HepG2 (cell line): ENCODE measurements at regions not wholly inside any gene's neighbourhood (a gene's known extent, or its start where the extent isn't known, plus 50 kb on each side); places are given as distances from the start of the nearest gene placed in this dataset.

Experiments used
- EP300 ChIP-seq, 3 experiments: sonication (generic) in 1 of 3; formaldehyde crosslinking in 1 of 3; IDR thresholded peaks; 2 replicates each; pipeline versions ENCODE4 v1.5.1 to v1.6.1; 2011 to 2020; ENCODE audit warnings: low read depth in 2 of 3, low read length in 2 of 3, borderline replicate concordance in 1 of 3, improper control_type of control experiment in 1 of 3, mild to moderate bottlenecking in 1 of 3, missing genetic modification reagents in 1 of 3, moderate library complexity in 1 of 3
- FOXP4 ChIP-seq: sonication (generic); formaldehyde crosslinking; IDR thresholded peaks from 2 replicates; pipeline ENCODE4 v1.4.0; 2020; ENCODE audit warnings: missing genetic modification reagents
- HNF4G ChIP-seq, 2 experiments: sonication (generic) in 1 of 2; formaldehyde crosslinking in 1 of 2; IDR thresholded peaks; 2 replicates each; pipeline versions ENCODE4 v1.4.0 to v1.6.1; 2011 to 2020; ENCODE audit warnings: borderline replicate concordance in 2 of 2, low read depth in 2 of 2, mild to moderate bottlenecking in 2 of 2, low read length in 1 of 2, missing genetic modification reagents in 1 of 2, moderate library complexity in 1 of 2
- HNRNPH1 ChIP-seq: fragments of 200-400 bp; formaldehyde crosslinking; optimal IDR thresholded peaks from 2 replicates; pipeline ENCODE3; 2017; ENCODE audit warnings: mild to moderate bottlenecking, low read depth, low read length
- HNRNPL ChIP-seq: fragments of 200-400 bp; formaldehyde crosslinking; IDR thresholded peaks from 2 replicates; pipeline ENCODE4 v1.6.1; 2017; ENCODE audit warnings: mild to moderate bottlenecking, low read depth, low read length
- MEIS2 ChIP-seq: sonication (generic); formaldehyde crosslinking; IDR thresholded peaks from 2 replicates; pipeline ENCODE4 v1.9.0; 2021; ENCODE audit warnings: mild to moderate bottlenecking, missing genetic modification reagents
- MYNN ChIP-seq: sonication (generic); formaldehyde crosslinking; IDR thresholded peaks from 2 replicates; pipeline ENCODE4 v1.4.0; 2020; ENCODE audit warnings: mild to moderate bottlenecking, low read depth, missing genetic modification reagents
- NCOR1 ChIP-seq: fragments of 200-600 bp; sonication (generic); IDR thresholded peaks from 2 replicates; pipeline ENCODE4 v1.7.0; 2017; ENCODE audit warnings: antibody characterized with exemption, low read length, borderline replicate concordance
- NR0B2 ChIP-seq: sonication (generic); formaldehyde crosslinking; IDR thresholded peaks from 2 replicates; pipeline ENCODE4 v1.4.0; 2020; ENCODE audit warnings: mild to moderate bottlenecking, missing genetic modification reagents
- TRIM24 ChIP-seq: sonication (generic); formaldehyde crosslinking; IDR thresholded peaks from 2 replicates; pipeline ENCODE4 v1.8.0; 2022; ENCODE audit warnings: mild to moderate bottlenecking, missing genetic modification reagents
- ZBTB38 ChIP-seq: sonication (generic); formaldehyde crosslinking; IDR thresholded peaks from 2 replicates; pipeline ENCODE4 v1.5.1; 2020; ENCODE audit warnings: mild to moderate bottlenecking, missing genetic modification reagents
- ZNF10 ChIP-seq: sonication (generic); formaldehyde crosslinking; IDR thresholded peaks from 2 replicates; pipeline ENCODE4 v1.4.0; 2020; ENCODE audit warnings: mild to moderate bottlenecking, low read depth, missing genetic modification reagents, borderline replicate concordance
- ZNF256 ChIP-seq: sonication (generic); formaldehyde crosslinking; conservative IDR thresholded peaks from 2 replicates; pipeline ENCODE4 v1.4.0; 2020; ENCODE audit warnings: missing genetic modification reagents
- ZNF350 ChIP-seq: sonication (generic); formaldehyde crosslinking; IDR thresholded peaks from 2 replicates; pipeline ENCODE4 v1.4.0; 2020; ENCODE audit warnings: mild to moderate bottlenecking, low read depth, missing genetic modification reagents, borderline replicate concordance
- ZNF660 ChIP-seq: sonication (generic); formaldehyde crosslinking; IDR thresholded peaks from 2 replicates; pipeline ENCODE4 v1.5.1; 2020; ENCODE audit warnings: mild to moderate bottlenecking, low read depth, missing genetic modification reagents, borderline replicate concordance
- ZNF7 ChIP-seq: IDR thresholded peaks from 2 replicates; pipeline ENCODE4 v1.6.1; 2016; ENCODE audit warnings: missing biosample characterization, missing genetic modification reagents
- ZNF891 ChIP-seq: sonication (generic); formaldehyde crosslinking; IDR thresholded peaks from 2 replicates; pipeline ENCODE4 v1.5.0; 2020; ENCODE audit warnings: mild to moderate bottlenecking, missing genetic modification reagents
- TF ChIP-seq, protein P1 (sequence below): sonication (generic); formaldehyde crosslinking; IDR thresholded peaks from 2 replicates; pipeline ENCODE4 v1.4.0; 2020; ENCODE audit warnings: missing genetic modification reagents, borderline replicate concordance
- TF ChIP-seq, protein P2 (sequence below): sonication (generic); formaldehyde crosslinking; conservative IDR thresholded peaks from 2 replicates; pipeline ENCODE4 v1.8.1; 2023; ENCODE audit warnings: missing genetic modification reagents

- TF ChIP-seq, protein P1, sequence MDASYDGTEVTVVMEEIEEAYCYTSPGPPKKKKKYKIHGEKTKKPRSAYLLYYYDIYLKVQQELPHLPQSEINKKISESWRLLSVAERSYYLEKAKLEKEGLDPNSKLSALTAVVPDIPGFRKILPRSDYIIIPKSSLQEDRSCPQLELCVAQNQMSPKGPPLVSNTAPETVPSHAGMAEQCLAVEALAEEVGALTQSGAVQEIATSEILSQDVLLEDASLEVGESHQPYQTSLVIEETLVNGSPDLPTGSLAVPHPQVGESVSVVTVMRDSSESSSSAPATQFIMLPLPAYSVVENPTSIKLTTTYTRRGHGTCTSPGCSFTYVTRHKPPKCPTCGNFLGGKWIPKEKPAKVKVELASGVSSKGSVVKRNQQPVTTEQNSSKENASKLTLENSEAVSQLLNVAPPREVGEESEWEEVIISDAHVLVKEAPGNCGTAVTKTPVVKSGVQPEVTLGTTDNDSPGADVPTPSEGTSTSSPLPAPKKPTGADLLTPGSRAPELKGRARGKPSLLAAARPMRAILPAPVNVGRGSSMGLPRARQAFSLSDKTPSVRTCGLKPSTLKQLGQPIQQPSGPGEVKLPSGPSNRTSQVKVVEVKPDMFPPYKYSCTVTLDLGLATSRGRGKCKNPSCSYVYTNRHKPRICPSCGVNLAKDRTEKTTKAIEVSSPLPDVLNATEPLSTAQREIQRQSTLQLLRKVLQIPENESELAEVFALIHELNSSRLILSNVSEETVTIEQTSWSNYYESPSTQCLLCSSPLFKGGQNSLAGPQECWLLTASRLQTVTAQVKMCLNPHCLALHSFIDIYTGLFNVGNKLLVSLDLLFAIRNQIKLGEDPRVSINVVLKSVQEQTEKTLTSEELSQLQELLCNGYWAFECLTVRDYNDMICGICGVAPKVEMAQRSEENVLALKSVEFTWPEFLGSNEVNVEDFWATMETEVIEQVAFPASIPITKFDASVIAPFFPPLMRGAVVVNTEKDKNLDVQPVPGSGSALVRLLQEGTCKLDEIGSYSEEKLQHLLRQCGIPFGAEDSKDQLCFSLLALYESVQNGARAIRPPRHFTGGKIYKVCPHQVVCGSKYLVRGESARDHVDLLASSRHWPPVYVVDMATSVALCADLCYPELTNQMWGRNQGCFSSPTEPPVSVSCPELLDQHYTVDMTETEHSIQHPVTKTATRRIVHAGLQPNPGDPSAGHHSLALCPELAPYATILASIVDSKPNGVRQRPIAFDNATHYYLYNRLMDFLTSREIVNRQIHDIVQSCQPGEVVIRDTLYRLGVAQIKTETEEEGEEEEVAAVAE: no peak
- TF ChIP-seq ZNF7 (CRISPR knock-in tag) (no peak), NR0B2 (CRISPR knock-in tag) (peak; percentile 50; the same call in 1 of the 2 replicates), HNRNPH1 (no peak), HNF4G (IDR thresholded peaks at IDR 0.05; ENCODE audit: borderline replicate concordance, low read depth, low read length) (no peak), HNF4G (CRISPR knock-in tag; IDR thresholded peaks at IDR 0.05; ENCODE audit: borderline replicate concordance, low read depth) (no peak), ZNF256 (CRISPR knock-in tag) (no peak), ZBTB38 (CRISPR knock-in tag) (no peak), FOXP4 (CRISPR knock-in tag) (no peak), ZNF10 (no peak), HNRNPL (peak; percentile 57; the same call in 1 of the 2 replicates), NCOR1 (no peak), MYNN (CRISPR knock-in tag) (no peak), ZNF891 (CRISPR knock-in tag) (0 out of 2 replicates have a peak, but pooled peaks have one; percentile 16), ZNF660 (no peak), TRIM24 (CRISPR knock-in tag) (peak; percentile 51; the same call in 1 of the 2 replicates), ZNF350 (0 out of 2 replicates have a peak, but pooled peaks have one; percentile 48), MEIS2 (CRISPR knock-in tag) (no peak), EP300 (IDR thresholded peaks at IDR 0.05; ENCODE audit: low read depth in 2 of 2, low read length in 2 of 2) (no peak), EP300 (CRISPR knock-in tag; IDR thresholded peaks at IDR 0.05; ENCODE audit: borderline replicate concordance) (no peak)
- TF ChIP-seq, protein P2, sequence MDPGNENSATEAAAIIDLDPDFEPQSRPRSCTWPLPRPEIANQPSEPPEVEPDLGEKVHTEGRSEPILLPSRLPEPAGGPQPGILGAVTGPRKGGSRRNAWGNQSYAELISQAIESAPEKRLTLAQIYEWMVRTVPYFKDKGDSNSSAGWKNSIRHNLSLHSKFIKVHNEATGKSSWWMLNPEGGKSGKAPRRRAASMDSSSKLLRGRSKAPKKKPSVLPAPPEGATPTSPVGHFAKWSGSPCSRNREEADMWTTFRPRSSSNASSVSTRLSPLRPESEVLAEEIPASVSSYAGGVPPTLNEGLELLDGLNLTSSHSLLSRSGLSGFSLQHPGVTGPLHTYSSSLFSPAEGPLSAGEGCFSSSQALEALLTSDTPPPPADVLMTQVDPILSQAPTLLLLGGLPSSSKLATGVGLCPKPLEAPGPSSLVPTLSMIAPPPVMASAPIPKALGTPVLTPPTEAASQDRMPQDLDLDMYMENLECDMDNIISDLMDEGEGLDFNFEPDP (CRISPR knock-in tag): no peak
Observed at GRCh38 chr16:50466170-50466569, 82.0 kb upstream of the NKD1 start (continued).
